ENCODE measurements at regions not wholly inside any gene's neighbourhood (a gene's known extent, or its start where the extent isn't known, plus 50 kb on each side); places are given as distances from the start of the nearest gene placed in this dataset.
"Not testable (repeated sequence)": the region's sequence is repeated elsewhere in the genome, so short reads cannot be mapped to it uniquely, and the experiment has no call there.

- in situ Hi-C loops (cut with MboI; ENCODE audit: low pct_unique_long_range_greater_than_20kb, low sequenced_read_pairs) = no loop called here
Observed at GRCh38 chr4:132488555-132488954, 660.5 kb upstream of the PCDH10 start.

GRCh38 chr4:132493476-132493875 is 655.6 kb upstream of the PCDH10 start:
- DNase-seq = no peak
- in situ Hi-C loops (cut with MboI; ENCODE audit: low pct_unique_long_range_greater_than_20kb, low sequenced_read_pairs) = no loop called here

More at GRCh38 chr4:132488555-132488954, 660.5 kb upstream of the PCDH10 start:
- DNase-seq = no peak

DNA sequence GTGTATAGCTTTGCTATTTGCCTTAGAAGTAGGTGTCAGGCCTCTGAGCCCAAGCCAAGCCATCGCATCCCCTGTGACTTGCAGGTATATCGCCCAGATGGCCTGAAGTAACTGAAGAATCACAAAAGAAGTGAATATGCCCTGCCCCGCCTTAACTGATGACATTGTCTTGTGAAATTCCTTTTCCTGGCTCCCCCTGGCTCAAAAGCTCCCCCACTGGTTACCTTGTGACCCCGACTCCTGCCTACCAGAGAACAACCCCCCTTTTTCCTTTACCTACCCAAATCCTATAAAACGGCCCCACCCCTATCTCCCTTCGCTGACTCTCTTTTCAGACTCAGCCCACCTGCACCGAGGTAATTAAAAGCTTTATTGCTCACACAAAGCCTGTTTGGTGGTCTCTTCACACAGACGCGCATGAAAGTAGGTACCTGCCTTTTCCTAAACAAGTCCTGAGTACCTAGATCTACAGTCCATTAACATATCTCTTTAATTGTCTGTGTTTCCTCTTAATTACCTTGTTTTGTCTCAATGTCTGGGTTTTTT is 653.8 kb upstream of the PCDH10 start:
- in situ Hi-C loops (cut with MboI; ENCODE audit: low pct_unique_long_range_greater_than_20kb, low sequenced_read_pairs); DNase-seq: not testable (repeated sequence)

- no peak for DNase-seq
- in situ Hi-C loops (cut with MboI; ENCODE audit: low pct_unique_long_range_greater_than_20kb, low sequenced_read_pairs) = no loop called here
Observed at GRCh38 chr4:132498215-132498614, 650.9 kb upstream of the PCDH10 start.

DNA sequence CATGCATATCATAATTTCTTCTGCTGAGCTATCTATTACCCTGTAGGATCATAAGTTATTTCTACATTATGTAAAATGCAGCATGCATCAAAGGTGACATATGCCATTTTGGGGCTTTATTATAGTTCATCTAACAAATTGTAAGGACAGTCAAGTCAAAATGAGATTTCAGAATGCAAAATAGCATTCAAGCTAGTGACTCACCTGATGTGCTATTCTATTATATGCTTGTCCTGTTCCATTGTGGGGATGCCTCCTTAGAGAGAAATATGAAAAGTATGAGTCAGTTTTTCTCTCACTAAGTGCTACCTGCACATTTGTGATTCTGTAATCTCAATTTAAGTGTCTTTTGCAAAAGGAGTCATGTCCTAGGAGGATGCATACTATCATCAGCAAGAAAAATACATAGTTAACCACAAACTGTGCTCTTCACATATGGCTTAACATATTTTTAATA is 647.0 kb upstream of the PCDH10 start:
- no peak for DNase-seq
- in situ Hi-C loops (cut with MboI; ENCODE audit: low pct_unique_long_range_greater_than_20kb, low sequenced_read_pairs) = no loop called here

DNA sequence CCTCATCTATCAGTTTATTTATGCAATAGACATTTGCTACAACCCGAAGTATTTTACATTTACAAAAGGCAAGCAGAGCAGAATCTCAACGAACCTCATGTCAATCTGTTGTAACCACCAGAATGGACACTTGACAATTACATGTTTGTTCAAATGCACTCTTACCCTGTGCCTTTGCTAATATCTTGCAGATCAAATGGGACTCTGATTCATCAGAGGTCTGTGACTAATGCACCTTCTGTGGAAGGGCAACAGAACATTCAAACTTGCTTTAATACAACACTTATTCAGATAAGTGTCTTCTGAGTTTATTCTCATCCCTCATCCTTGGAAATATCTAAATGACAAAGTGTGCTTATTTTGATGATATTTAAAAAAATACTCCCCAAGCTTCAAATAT is 644.7 kb upstream of the PCDH10 start:
- in situ Hi-C loops (cut with MboI; ENCODE audit: low pct_unique_long_range_greater_than_20kb, low sequenced_read_pairs) = no loop called here
- no peak for DNase-seq

GRCh38 chr4:132506568-132506967 is 642.5 kb upstream of the PCDH10 start:
- in situ Hi-C loops (cut with MboI; ENCODE audit: low pct_unique_long_range_greater_than_20kb, low sequenced_read_pairs) = no loop called here

DNA sequence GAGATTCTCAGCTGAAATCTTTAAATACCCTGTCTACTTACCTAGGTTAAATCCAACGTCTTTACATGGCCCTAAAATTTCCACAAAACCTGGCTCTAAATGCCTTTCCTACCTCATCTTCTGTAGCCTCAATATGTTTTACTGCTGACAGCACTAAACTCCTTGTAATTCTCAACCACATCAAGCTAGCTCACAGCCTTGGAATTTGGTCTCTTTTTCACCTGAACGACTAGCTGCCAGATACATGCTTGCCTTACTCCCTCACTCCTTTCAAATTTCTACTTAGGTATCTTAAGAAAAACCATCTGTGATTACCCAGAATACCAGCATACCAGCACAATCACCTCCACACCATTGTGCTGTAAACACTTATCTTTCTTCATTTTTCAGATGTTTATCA is 635.6 kb upstream of the PCDH10 start:
- in situ Hi-C loops (cut with MboI; ENCODE audit: low pct_unique_long_range_greater_than_20kb, low sequenced_read_pairs) = no loop called here
- no peak for DNase-seq

More at GRCh38 chr4:132506568-132506967, 642.5 kb upstream of the PCDH10 start:
- no peak for DNase-seq

DNA sequence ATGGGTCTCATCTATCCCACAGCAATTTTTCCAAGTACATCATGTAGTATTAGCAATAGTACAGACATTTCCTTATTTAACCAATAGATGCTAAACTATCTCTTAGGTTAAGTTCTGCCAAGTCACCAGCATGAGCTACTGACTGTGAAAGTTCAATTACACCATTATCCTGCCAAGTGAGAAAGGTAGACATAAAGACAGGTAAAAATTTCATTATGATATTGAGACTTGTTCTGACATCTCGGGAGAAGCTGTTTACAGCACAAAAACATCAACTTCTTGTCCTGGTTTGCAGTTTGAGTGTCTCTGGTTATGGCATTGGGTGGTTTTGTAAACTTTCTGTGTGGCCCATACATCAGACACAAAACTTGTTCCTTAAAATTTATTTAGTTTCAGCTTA is 622.4 kb upstream of the PCDH10 start:
- in situ Hi-C loops (cut with MboI; ENCODE audit: low pct_unique_long_range_greater_than_20kb, low sequenced_read_pairs) = no loop called here
- DNase-seq = no peak

DNA sequence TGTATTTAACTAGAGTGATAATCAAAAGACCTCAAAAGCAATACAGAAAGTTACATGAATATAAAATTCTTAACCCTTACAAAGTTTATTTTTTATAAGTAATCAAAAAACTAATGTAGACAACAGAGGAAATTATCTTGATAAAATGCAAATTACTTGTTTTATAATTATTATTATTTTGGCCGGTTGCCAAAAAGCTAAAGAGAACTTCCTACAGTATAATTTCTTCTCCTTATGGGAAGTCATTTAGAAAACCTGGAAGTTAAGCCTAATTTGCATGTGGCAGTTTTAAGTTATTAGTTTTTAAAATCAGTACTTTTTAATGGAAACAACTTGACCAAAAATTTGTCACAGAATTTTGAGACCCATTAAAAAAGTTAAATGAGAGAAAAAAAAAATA is 621.3 kb upstream of the PCDH10 start:
- DNase-seq = no peak
- in situ Hi-C loops (cut with MboI; ENCODE audit: low pct_unique_long_range_greater_than_20kb, low sequenced_read_pairs) = no loop called here

GRCh38 chr4:132530861-132531260 is 618.2 kb upstream of the PCDH10 start:
- no peak for DNase-seq
- in situ Hi-C loops (cut with MboI; ENCODE audit: low pct_unique_long_range_greater_than_20kb, low sequenced_read_pairs) = no loop called here

GRCh38 chr4:132540268-132540667 is 608.8 kb upstream of the PCDH10 start:
- no peak for DNase-seq
- in situ Hi-C loops (cut with MboI; ENCODE audit: low pct_unique_long_range_greater_than_20kb, low sequenced_read_pairs) = no loop called here

DNA sequence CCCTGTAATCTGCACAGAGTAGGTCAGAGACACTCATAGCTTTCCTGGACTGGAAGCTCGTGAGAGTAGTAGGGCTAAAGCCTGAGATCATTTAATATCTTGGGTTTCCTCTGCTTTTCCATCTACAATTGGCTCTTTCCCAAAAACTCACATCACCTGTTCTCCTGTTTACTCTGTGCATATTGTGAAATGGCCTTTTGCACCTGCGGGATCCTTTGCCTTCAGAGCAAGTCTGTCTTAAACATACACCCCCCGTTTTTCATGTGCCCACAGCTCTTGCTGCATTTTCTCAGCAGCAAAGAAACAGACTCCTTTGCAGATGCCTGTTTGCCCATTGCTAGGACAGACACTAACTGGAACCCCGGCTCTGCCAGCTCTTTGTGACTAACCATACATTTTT is 608.3 kb upstream of the PCDH10 start:
- in situ Hi-C loops (cut with MboI; ENCODE audit: low pct_unique_long_range_greater_than_20kb, low sequenced_read_pairs) = no loop called here
- no peak for DNase-seq

DNA sequence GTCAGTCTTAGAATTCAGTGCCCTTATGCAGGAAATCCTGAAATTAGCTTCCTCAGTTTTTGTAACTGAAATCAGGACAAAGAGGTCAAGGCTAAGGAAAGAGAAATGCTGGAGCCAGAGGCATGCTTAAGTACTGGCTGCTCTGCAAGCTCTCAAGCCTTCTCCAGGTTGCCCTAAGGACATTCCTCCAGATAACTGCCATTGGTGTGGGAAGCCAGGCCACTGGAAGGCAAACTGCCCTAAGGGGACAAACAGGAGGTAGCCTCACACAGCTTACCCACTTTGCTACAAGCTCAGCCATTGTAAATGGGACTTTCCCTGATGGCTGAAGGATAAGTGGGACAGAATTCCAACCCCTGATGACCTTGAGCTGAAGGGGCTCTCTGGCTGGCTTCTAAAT is 606.9 kb upstream of the PCDH10 start:
- in situ Hi-C loops (cut with MboI; ENCODE audit: low pct_unique_long_range_greater_than_20kb, low sequenced_read_pairs) = no loop called here

DNA sequence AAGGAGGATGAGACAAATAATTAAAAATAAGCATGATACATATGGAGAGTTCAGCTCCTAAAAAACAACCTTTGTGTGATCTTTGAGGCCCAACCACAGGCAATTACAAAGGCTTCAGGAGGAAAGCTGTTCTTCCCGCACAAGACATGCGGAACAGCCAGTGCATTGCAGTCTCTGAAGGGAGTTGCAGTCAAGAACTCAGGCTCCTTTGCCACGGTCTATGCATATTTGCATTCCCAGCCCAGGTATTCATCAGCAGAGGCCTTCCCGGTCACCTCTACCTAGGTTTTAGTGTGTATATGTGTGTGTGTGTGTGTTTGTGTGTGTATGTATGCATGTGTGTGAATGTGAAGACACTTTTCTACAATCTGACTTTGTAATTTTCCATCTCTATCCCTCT is 600.6 kb upstream of the PCDH10 start:
- DNase-seq = no peak
- in situ Hi-C loops (cut with MboI; ENCODE audit: low pct_unique_long_range_greater_than_20kb, low sequenced_read_pairs) = no loop called here

More for the DNA sequence above, 606.9 kb upstream of the PCDH10 start:
- DNase-seq = no peak

DNA sequence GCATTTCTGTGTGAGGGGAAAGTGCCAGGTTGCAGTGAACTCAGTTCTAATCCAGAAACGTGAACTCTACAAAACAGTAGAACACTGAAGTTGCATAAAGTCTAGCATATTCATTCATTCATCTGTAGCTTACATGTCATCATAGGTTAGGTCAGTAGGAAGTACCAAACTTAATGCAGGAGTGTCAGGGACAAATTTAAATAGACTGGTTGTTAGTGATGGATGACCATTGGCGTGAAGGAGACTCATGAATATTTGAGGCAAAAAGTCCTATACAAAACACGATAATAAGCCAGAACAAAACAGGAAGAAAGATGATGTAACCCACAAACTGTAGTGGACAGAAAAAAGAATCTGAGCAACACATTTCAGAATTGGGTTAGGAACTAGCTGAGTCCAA is 592.8 kb upstream of the PCDH10 start:
- in situ Hi-C loops (cut with MboI; ENCODE audit: low pct_unique_long_range_greater_than_20kb, low sequenced_read_pairs) = no loop called here
- DNase-seq = no peak

DNA sequence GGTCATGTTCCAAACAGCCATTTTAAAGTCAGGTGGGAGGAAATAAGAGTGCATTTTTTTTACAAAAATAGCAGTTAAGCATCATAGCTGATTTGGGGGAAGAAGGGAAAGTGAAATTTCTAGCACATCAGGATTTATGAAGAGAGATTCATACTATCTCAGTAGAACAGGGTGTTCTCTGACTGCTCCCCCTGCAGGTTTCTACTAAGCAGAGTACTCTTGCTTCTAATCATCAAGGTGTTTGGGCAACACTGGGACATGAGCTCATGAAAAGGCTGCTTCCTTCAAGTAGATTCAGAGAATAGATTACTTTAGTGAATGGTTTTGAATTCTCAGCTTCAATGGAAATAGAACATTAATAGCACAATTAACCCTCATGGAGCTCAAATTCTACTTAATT is 591.4 kb upstream of the PCDH10 start:
- in situ Hi-C loops (cut with MboI; ENCODE audit: low pct_unique_long_range_greater_than_20kb, low sequenced_read_pairs) = no loop called here
- DNase-seq = no peak

DNA sequence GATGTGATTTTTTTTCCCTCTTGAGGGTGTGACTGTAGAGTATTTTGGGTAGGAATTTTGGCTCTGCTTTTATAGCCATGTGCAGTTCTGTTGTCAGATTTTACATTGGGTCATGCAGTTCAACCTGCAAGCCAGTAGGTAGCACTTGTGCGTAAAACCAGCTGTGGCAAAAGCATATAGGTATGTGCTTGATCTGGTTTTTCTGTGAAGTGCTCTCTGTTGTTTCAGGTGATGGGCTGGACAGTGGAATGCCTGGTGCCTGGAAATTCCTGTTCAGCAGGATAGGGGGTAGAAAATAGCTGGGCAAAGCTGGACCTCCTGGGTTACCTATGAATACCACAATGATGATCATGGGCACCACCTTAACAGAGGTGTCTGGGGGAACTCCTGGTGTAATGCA is 584.2 kb upstream of the PCDH10 start:
- no peak for DNase-seq
- in situ Hi-C loops (cut with MboI; ENCODE audit: low pct_unique_long_range_greater_than_20kb, low sequenced_read_pairs) = no loop called here

- in situ Hi-C loops (cut with MboI; ENCODE audit: low pct_unique_long_range_greater_than_20kb, low sequenced_read_pairs) = no loop called here
- no peak for DNase-seq
Observed at GRCh38 chr4:132565542-132565941, 583.6 kb upstream of the PCDH10 start.

DNA sequence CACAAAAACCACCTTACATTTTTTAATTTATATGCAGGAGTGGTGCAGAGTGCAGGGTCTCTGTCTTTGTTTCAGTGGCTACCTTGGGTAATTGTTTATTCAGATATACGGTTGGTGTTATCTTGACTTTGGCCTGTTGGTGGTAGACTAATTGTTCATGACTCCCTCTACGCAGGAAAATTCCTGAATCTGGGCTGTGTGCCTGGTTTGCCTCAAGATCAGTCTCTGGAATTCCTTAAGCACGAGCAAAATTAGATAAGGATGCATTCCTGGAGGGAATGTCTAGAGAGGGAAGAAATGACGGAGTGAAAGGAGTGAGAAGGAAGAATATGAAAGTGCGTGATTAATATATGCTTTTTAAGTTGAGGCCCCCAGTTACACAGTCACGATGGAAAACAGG is 576.9 kb upstream of the PCDH10 start:
- in situ Hi-C loops (cut with MboI; ENCODE audit: low pct_unique_long_range_greater_than_20kb, low sequenced_read_pairs) = no loop called here

GRCh38 chr4:132587626-132588025 is 561.5 kb upstream of the PCDH10 start:
- DNase-seq = no peak
- in situ Hi-C loops (cut with MboI; ENCODE audit: low pct_unique_long_range_greater_than_20kb, low sequenced_read_pairs) = no loop called here

More for the DNA sequence above, 576.9 kb upstream of the PCDH10 start:
- no peak for DNase-seq

GRCh38 chr4:132592340-132592739 is 556.8 kb upstream of the PCDH10 start:
- DNase-seq = no peak
- in situ Hi-C loops (cut with MboI; ENCODE audit: low pct_unique_long_range_greater_than_20kb, low sequenced_read_pairs) = no loop called here
